ENCODE measurements at regions not wholly inside any gene's neighbourhood (a gene's known extent, or its start where the extent isn't known, plus 50 kb on each side); places are given as distances from the start of the nearest gene placed in this dataset.

GRCh38 chr18:22112215-22112614 is 57.2 kb upstream of the GATA6 start:
- TF ChIP-seq CTCF (IDR thresholded peaks at IDR 0.05) (no peak), POLR2A (IDR thresholded peaks at IDR 0.05) (no peak), EP300 (IDR thresholded peaks at IDR 0.05) (no peak), POLR2AphosphoS5 (IDR thresholded peaks at IDR 0.05) (no peak)

Measured in upper lobe of left lung (tissue), 4 donors.